Breast epithelium (tissue), 3 donors: ENCODE measurements at regions not wholly inside any gene's neighbourhood (a gene's known extent, or its start where the extent isn't known, plus 50 kb on each side); places are given as distances from the start of the nearest gene placed in this dataset.

ENCODE experiments used
- POLR2A ChIP-seq: fragments of 450-650 bp; IDR thresholded peaks from one replicate; pipeline ENCODE4 v1.6.1; 2016; ENCODE audit warnings: antibody characterized with exemption, mild to moderate bottlenecking, moderate library complexity
- POLR2AphosphoS5 ChIP-seq, 3 donors: sonication (generic); formaldehyde crosslinking; IDR thresholded peaks; one replicate each; pipeline ENCODE4 v1.6.1; 2017; ENCODE audit warnings: antibody characterized with exemption in 3 of 3
- TF ChIP-seq, protein P1 (sequence below), 3 donors: fragments of 450-650 bp; IDR thresholded peaks; one replicate each; pipeline ENCODE4 v1.5.1; 2016 to 2017; ENCODE audit warnings: antibody characterized with exemption in 3 of 3, mild to moderate bottlenecking in 3 of 3, moderate library complexity in 3 of 3

DNA sequence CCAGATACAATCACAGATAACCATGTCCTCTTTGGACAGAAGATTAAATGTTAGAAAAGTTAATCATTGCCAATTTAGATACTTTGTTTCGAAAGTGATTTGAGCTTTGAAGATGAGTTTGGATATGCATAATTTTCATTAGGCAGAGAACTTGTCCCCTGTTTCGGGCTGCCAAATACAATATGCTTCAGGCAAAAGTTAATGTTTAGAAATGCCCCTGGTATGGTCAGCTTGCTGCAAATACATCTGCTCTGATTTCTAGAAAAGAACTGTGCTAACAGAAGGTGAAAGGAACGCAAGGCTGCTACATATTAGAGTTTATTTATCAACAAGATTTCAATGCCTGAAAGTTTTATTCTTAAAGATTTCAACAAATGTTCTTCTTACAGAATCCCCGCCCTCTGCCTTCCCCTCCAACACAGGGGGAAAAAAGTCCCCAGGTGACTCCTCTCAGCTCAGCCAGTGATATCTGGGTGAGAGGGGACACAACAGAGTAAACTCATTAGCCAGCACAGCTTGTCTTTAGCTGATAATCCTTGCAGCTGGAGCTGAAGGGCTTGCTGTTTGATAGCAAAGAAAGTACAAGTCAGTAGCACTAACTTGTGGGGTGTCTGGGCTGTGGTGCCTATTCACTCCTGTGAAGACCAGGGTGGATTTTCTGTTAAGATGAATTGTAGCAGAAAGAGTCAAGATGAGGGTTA lies 435.7 kb downstream of the DMAC1 start:
- TF ChIP-seq POLR2A: no peak
- TF ChIP-seq, protein P1, sequence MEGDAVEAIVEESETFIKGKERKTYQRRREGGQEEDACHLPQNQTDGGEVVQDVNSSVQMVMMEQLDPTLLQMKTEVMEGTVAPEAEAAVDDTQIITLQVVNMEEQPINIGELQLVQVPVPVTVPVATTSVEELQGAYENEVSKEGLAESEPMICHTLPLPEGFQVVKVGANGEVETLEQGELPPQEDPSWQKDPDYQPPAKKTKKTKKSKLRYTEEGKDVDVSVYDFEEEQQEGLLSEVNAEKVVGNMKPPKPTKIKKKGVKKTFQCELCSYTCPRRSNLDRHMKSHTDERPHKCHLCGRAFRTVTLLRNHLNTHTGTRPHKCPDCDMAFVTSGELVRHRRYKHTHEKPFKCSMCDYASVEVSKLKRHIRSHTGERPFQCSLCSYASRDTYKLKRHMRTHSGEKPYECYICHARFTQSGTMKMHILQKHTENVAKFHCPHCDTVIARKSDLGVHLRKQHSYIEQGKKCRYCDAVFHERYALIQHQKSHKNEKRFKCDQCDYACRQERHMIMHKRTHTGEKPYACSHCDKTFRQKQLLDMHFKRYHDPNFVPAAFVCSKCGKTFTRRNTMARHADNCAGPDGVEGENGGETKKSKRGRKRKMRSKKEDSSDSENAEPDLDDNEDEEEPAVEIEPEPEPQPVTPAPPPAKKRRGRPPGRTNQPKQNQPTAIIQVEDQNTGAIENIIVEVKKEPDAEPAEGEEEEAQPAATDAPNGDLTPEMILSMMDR (IDR thresholded peaks at IDR 0.05): no peak
- TF ChIP-seq POLR2AphosphoS5 (IDR thresholded peaks at IDR 0.05): no peak
